ENCODE measurements at regions not wholly inside any gene's neighbourhood (a gene's known extent, or its start where the extent isn't known, plus 50 kb on each side); places are given as distances from the start of the nearest gene placed in this dataset.

DNA sequence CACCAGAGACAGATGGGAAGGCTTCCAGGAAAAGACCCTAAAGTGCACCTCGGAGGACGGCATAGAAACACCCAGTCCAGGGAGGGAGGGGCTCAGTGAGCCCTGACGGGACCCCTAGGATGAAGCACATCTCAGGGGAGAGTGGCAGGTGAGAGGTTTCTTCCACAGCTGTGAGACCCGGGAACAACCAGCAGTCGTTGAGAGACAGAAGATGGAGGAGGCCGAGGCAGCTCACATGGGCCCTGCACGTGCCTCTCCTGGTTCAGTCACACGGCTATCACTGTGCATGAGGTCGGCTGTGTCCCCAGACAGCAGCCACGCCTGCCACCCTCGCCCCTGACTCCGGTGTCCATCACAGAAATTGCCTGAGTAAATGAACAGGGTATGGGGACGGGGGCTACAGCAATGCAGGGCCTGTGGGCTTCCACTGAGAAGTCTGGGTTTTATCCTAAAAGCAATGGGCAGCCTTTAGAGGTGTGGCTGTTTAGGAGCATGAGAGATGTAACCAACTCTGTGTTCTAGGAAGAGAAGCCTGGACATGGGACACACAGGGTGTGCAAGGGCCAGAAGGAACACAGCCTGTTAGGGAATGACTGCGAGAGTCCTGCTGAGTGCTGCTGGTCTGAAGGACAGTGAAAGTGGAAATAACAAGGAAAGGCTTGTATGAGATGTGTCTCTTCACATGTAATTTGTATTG, 102.0 kb downstream of the TMEM18 start:
- DNase-seq: no peak

DNA sequence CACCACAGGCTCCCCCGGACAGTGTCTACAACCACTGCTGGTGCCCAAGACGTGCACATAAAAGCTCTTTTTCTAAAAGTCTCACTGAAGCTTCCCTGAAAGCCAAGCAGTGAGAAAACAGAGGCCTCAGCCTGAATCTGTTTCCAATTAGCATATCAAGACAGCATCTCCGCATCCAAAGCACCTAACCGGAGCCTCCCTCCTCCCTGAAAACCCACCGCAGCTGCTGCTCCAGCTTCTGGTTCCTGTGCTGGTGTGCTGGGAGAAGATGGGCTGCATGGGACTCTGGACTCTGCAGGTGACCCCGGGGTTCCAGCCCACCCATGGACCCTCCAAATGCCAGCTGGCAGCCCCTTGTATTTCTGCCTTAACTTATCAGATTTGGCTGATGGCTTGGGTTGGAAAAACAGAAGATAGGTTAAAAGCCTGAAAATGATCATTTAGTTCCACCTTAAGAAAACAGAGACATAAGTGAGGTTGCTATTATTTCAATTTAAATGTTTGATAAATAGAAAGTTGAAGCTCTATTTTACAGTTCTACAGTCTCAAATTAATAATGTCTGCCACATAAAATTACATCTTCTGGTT, 103.3 kb downstream of the TMEM18 start:
- DNase-seq: no peak

DNA sequence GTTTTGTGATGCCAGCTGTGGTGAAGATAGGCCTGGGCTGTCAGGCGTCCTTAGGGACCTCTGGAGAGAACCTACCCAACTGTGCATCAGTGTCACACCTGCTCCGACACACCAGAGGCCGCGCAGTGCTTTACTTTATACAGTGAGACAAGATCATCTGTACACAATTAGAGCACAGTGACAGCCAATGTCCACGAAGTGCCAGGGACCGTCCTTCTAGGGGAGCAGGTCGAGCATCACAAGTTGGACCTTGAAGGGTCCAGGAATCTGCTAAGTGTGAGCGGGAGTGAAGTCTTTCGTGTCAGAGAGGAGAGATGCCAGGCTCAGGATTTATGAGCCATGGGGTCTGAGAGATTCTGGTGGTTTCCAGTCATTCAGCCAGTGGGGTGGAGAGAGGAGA, 104.2 kb downstream of the TMEM18 start:
- no peak for DNase-seq

DNA sequence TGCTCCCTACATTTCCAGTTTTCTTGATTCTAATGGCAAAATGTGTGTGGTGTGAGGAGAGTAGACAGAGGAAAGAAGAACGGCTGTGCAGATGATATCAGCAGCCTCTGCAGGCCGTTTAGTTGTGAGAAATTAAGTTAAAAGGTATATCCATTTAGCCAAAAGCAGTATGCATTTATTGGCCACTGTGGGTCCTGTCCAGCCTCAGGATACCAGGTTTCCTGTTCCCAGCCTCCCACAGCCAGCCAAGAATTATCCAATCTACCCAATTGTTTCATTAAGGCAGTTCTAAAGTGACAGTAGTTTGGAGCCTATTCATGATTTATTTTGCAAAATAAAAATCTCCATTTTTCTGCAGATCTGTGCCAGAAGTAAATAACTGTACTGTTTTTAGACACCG, 107.5 kb downstream of the TMEM18 start:
- DNase-seq: no peak

DNA sequence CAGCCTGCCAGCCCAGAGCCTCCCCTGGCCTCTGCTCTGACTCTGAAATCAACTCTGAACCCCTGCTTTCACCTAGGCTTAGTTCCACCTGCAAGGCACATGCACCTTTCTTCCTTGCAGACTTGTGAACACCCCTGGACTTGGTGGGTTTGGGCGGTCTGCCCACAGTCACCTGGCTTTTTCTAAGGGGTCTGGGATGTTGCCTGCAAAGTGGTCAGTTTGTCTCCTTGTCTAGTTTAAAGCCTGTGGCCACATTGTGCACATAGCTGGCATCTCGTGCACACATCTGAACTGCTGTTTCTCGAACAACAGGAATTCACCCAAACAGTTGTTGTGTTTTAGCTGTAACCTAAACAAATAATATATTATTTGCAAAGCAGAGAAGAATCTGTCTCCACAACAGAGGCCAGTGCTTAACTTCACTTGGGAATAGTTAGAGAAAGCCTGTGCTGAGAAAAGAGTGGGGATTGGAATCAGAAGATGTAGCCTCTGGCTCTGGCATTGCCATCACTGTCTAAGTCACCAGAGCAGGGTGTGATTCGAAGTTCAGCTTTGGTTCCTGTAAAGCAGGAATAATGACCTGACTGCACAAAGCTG, 108.5 kb downstream of the TMEM18 start:
- DNase-seq: no peak

DNA sequence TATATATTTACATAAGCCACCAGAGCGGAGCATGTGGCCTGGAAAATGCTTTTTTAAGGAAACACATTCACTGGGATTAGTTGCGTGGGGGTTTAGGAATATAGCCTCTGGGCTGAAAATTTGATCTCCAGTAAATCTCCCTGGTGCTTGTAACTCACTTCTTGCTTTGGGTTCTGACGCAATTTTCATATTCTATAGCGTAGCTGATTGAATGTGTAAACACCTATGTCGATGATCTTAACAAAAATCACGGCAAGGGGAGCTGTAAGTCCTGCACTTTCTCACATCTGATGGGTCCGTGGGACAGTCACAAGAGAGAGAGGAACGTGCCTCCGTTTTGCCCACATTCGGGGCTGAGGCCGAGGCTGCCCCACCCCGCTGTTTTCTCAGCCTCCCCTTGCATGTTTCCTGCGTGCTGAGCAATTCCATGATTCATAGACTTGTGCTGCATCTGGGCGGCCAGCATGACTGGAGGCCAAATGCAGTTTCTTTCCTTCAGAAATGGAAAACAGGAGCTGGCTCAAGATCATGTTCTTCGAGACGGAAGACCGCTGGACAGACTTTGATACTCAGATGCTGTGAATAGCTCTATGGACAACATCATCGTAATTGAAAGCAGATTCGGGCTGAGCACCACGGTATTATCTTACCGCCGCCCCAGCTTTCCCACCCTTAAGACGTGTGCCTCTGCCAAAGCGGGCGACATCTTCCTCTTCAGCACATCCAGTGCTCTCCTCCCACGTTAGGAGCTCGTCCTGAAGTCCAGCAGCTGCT, 109.2 kb downstream of the TMEM18 start:
- no peak for DNase-seq

DNA sequence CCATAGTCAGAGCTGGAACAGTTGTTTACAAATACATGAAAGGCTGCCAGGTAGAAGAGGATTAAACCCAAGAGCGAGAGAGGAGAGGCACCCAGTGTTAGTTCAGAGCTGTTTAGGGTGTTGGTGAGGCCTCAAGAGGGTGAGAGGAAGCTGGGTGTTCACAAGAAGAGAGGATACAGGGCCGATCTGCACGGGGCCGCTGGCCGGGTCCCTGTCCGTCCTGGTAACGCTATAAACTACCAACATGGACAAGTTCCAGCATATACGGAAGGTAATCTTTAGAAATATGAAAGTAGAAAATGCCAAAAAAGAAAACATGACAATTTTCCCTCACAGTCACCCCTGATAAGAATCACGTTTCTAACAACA, 109.7 kb downstream of the TMEM18 start:
- no peak for DNase-seq

DNA sequence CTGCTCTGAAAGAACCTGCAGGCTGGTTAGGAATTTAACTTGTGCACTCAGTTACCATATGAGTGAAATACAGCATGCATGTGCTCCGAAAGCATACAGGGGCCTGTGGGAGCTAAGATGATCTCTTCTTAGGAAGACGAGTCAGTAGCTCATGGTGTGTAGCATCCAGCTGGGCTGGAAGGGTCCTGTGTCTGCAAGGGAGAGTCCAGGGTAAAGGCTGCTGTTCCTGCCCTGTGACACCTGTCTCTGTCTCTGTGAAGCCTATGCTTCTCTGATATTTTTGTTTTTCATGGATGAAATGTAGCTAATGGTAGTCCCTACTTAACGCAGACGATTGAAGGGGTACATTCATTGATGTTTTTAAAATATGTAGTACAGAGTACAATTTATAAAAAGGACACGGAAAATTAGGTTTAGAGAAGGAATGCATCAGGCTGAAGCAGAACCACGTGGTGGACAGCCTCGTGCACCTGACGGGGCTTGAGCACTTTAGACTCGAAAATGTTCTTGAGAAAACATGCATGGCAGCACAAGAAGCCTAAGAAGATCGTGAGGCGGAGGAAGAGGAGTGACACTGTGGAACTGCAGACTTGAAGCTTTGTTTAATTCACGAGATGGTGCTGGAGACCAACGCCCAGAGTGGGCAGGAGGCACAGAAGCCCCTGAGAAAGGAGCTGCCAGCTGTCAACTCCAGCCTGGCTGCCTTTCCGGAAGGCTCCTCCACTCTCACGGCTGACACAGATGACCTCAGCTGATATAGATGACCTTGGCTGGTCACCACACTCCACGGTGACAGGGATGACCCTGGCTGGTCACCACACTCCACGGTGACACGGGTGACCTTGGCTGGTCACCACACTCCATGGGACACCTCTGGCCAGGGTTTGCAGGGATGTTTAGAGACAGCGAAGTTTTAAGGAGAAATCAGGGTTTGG, 110.6 kb downstream of the TMEM18 start:
- no peak for DNase-seq

DNA sequence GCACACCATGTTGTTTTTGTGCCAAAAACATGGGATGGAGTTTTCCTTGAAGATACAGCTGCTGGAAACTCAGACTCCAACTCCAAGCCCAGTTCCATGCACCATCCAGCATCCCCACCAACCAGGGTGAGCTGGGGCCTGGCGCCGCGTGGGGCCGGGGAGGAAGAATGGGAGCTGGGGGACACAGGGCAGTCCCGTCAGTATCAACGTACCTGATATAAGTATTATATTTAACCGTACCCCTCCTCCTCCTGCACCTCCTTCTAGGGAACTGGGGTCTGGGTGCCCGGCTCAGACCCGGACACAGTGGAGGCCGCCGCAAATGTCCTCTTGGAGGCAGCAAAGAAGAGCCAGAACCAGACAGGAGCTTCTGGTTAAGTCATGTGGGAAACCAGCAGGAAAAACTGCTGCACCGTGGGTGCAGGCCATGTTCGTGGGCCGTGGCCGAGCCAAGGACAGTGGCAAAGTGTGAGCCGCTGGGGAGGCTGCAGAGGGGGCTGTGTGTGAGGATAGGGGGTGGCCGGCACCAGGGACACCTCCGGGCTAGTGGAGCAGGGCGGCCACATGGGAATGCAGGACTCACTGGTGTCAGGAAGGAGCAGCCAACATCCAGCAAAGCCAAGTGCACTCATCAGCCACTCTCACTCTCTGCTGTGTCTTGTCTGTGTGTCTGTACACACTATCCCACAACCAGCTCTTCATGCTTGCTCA, 112.6 kb downstream of the TMEM18 start:
- DNase-seq: no peak

DNA sequence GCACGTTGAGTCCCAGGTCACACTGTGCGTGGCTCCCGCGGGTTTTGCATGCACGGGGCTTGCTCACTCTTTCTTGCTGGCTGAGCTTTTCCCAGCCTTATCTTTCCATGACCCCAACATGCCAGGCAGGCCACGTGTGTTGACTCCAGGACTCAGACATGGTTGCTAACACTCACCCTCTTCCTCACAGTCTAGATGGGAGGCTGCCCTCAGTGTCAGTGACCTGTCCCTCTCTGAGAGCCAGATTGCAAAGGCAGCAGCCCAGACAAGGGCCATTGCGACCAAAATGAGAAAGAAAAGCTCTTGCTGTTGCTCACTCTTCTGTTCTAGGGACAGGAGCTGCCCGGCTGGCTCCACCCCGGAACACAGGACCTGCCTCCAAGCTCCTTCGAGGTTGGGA, 113.7 kb downstream of the TMEM18 start:
- DNase-seq: no peak

DNA sequence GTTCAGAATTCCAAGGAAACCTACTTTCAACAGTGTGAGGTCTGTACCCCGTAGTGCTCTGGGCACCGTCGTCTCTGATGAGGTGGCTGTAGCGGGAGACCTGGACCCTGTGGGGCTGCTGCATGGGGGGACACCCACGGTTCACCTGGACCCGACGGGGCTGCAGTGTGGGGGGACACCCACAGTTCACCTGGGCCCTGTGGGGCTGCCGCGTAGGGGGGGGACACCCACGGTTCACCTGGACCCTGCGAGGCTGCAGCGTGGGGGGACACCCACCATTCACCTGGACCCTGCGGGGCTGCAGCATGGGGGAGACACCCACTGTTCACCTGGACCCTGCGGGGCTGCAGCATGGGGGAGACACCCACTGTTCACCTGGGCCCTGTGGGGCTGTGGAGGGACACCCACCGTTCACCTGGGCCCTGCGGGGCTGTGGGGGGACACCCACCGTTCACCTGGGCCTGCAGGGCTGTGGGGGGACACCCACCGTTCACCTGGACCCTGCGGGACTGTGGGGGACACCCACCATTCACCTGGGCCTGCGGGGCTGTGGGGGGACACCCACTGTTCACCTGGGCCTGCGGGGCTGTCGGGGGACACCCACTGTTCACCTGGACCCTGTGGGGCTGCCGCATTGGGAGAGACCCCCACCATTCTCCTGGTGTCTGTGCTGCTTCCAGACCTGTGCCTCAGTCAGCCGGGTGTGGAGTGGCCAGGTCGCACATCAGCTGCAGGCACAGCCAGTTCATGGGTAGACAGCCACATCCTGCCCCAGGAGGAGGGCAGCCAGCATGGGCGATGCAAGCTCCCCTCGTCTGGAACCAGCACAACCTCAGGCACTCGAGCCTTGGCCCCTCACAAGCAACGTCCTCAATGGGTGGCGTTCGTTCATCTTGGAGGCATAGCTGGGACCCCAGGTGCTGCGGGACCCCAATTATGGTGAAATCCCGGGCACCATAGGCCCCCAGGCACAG, 114.5 kb downstream of the TMEM18 start:
- no peak for DNase-seq

DNA sequence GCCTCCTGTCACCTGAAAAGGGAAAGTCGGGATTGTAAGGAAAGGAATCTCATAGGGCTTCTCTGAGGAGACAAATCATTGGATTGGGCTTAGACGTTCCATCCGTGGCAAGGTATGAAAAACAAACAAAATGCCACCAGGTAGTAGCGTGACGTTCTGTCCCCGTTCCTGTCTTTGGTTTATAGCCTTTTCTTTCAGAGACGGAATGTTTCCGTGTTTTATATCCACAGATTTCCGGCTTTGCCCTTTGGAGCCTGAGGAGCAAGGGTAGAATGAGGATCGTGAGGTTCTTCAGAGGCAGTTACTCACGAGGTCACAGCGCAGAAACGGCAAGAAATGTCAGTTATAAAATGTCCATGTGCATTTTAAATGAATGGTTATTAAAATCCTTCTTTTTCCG, 118.3 kb downstream of the TMEM18 start:
- no peak for DNase-seq

DNA sequence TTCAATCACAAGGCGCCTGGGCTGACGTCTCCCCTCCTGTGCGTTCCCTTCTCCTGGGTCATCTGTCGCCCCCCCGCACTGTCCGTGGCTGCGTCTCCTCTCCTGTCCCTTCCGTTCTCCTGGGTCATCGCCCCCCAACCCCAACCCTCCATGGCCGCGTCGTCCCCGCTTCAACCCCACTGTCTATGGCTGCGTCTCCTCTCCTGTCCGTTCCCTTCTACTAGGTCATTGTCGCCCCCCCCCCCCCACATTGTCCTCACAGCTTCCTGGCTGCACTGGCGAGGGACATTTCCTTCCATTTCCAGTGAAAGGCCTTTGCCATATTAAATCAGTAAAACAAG, 118.9 kb downstream of the TMEM18 start:
- no peak for DNase-seq

DNA sequence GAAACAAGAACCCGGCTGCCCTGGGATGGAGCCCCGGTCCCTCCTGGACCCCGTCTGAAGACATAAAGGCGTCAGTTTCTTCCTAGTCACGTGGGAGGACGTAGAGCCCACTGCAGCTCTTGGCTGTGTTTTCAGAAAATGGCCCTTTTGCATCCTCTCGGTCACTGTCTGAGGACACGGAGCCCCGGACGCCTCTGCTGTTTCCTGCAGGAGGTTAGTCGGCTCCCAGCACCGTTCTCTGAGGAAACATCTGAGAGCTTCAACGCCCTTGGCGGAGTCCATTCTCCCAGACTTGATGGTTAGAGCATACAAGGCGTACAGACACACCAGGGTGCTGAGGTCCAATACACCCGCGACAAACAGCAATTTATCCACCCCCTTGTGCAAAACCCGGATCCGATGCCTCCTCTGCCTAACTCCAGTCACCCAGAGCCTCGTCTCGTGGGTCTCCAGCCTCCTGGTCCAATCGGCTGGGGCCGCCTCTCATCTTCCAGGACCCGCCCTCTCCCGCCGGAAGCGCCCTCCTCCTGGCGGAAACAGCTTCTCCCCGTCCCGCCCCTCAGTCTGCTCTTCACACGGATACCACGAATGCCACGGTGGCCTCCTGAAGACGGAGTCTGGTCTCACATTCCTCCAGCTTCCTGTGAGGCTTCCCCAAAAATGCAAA, 119.4 kb downstream of the TMEM18 start:
- DNase-seq: no peak

DNA sequence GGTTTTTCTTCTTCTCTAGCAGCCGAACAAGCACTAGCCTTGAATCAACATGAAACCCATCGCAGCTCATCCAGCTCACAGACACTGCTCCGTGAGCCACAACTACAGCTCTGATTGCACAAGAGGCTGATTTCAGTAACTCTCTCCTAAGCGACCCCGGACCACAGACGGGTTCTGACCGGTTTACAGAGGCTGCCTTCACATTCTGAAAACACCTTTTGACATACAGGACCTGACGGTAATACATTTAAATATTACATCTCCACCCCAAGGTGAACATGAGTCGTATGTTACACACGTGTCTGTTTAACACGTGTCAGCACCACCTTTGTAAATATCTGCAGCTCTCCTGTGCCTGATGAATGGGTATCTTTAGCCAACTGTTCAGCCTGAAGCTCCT, 120.7 kb downstream of the TMEM18 start:
- no peak for DNase-seq

DNA sequence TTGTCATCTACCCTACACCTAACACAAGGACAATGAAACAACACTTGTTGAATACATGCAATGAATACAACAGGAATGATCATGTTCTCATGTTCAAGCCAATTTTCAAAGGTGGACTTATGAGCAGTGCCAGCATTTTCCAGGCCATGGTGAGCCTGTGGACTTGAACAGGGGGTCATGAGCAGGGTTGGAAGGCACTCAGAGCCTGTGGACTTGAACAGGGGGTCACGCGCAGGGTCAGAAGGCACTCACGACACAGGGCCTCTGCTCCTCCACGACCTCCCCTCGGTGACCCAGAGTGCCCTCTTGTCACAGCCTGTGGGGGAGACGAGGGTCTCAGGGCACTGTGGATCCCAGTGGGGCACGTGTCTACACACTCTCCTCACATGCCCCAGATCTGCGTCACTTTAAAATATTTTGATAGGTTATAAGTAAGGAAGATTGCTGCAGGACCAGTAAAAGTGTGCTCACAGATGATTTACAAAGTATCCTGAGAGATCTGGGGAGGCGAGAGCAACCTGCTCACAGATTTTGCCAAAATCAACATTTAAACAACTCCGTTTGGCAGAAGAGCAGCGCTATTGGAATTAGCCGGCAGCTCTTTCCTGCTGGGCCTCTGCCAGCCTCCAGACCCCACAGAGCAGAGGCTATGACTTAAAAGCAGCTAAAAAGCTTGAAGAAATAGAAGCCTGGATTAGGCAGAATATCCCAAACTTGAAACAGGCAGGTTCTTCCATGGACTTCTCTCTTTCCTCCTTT, 121.9 kb downstream of the TMEM18 start:
- DNase-seq: no peak

DNA sequence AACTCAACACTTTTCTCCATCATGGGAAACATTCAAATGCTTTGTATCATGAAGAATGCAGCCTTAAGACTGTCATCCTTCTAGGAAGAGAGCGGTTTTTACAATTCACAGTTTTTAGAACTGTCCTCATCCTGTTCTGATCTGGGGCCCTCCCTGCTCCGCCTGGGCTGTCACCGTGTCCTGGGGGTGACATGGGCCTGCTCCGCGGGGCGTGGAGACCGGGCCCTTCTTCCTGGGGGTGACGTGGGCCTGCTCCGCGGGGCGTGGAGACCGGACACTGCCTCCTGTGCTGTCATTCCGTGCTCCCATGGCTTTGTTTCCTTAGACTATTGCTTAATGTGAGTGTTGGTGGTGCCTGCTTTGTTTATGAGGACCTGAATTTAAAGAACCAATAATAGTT, 122.8 kb downstream of the TMEM18 start:
- no peak for DNase-seq

DNA sequence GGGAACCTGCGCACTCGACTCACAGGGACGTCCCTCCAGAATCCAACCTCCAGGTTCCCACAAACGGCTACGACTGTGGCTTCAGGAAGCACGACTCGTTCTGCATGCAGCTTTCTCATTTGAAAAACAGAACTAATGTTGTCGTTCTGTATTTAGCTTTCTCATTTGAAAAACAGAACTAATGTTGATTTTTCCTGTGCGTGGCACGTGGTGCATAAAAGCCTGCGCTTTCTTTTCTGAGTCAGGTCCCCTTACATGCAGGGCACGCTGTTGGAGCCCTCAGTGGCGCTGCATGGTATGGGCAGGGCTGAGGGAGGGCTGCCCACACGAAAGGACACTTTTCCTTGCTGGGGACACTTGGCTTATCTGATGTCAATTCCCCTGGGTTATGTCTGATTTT, 124.3 kb downstream of the TMEM18 start:
- DNase-seq: no peak

DNA sequence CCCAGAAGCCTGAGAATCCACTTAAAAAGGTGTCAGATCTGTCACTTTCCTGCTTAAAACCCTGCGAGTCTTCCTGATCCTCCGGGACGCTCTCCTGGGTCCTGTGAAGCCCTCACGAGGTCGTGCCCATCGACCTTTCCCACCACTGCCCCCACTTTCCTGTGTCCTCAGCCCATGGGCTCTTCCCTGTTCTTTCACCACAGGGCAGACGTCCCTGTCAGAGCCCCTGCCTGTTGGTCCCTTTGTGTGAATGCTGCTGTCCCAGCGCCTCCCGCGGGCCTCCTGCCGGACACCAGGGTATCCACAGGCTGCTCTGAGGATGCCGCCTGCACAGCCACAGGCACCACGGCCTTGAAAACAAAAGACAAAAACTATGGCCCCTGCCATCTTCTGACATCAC, 125.6 kb downstream of the TMEM18 start:
- no peak for DNase-seq

All from activated CD4-positive, alpha-beta T cell treated with anti-CD3 and anti-CD28 coated beads, Interleukin-10, Interleukin-2, amounts not matched to agents 100 ng/mL and 50 ng/mL, durations not matched to agents 16 hours and 8 hours (primary cell).